ENCODE measurements at regions not wholly inside any gene's neighbourhood (a gene's known extent, or its start where the extent isn't known, plus 50 kb on each side); places are given as distances from the start of the nearest gene placed in this dataset.

DNA sequence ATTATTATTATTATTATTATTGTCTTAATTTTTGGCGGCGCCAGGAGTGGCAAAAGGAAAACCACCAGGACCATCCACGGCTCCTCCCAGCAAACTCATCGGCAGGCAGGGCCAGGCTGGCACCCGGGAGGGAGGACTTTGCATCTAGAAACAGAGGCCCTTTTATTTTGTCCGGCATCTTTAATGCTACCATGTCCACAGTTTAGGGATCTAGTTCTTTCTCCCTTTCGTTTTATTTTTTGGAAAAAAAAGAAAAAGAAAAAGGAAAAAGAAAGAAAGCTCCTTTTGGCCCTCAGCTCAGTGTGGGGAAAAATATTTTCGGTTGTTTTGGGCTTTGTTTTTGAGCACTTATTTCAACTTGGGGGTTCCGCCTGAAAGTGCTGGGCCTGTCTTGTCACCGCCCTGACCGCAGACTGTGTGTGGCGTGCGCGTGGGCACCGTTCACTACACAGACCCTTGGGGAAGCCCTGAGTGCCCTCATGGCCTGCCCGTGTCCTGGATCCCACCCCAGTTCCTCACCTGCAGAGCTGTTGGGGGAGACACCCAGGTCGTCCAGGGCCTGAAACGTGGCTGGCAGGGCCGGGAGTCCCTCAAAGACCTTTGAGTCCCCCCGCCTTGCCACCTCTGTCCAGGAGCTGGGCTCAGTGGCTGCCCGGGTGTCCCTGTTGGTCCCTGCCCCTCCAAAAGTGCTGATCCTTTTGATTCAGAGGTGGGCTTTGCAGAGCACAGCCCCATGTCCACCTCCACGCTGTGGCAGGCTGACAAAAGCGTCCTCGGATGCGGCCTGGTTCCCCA, 69.1 kb upstream of the PPARA start:
- TF ChIP-seq GATA2 (IDR thresholded peaks at IDR 0.05; ENCODE audit: low read depth, low read length) (no peak), GATA3 (IDR thresholded peaks at IDR 0.05; ENCODE audit: low read depth, low read length) (no peak)

DNA sequence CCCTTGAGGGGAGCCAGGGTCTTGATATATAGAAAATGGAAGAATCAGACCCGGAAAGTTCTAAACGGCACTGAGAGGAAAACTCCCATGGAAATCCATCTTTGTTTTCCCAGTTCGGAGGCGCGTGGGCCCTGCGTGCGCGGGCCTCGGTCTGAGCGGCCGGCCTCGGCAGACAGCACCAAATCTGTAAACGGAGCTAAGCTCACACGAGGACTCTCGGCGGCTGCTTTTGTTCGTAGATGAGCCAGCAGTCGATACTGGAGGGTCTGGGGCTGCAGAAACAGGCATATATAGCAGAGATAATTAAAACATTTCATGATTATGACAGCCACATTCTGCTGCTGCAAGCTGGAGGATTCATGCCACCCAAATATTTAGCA, 68.5 kb upstream of the PPARA start:
- TF ChIP-seq GATA3 (IDR thresholded peaks at IDR 0.05; ENCODE audit: low read depth, low read length): no peak

DNA sequence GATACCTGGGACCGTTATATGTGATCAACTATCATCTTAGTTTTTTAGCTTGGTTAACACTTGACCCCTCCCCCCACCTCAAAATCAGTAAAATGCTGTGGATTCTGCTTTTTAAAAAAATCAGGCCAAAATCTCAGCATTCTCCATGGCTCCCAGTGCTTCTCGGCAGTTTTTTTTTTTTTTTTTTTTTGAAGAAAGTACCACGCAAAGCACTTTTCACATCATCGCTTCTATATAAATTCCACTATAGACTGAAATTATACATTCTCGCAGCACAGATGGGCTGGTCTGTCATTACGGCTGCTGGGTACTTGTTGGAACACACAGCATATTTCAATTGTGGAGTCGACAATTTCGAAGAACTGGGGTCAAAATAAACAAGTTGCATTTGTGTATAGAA, 67.7 kb upstream of the PPARA start:
- TF ChIP-seq GATA3 (IDR thresholded peaks at IDR 0.05; ENCODE audit: low read depth, low read length) (no peak), GATA2 (IDR thresholded peaks at IDR 0.05; ENCODE audit: low read depth, low read length) (no peak)

DNA sequence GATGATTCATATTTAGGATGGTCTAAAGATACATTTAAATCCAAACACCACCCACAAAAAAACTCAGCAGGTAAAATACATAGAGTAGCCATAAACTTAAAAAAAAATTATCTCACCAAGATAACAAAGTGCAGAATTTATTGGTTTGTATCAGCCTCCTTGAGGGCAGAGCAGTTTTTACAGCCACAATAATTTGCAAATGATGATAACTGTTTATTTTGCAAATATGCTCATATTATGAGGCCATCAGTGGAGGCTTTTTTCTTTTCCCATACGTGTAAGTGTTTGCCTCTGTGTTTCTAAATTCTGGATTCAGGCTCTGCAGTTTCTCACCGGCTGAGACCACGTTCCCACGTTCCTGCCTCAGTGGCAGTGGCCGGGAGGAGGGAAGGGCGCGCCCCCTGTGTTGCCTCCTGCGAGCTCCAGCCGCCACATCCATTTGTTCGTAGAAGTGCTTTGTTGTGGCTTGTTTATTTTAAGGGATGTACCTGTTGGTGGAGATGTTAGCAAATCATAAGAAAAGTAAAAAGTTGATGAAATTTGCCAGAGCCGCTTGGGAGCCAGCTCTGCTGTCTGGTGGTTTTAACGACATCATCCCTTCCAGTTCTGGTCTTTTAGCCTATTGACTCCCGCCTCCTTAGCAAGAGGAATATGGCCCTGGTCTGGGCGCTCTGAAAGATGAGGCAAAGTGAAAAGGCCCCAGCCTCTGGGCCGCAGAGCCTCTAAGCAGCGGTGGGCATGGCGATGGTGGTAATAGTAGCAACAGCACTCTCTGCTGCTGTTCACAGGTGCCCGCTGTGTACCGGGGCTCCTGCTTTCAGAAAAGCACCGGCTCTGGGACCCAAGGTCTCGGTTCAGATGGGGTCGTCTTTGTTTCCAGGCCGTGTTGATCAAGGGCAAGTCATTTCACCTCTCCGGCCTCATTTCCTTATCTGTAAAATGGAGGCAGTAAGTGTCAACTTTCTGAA, 66.7 kb upstream of the PPARA start:
- no peak for TF ChIP-seq GATA2 (IDR thresholded peaks at IDR 0.05; ENCODE audit: low read depth, low read length)
- TF ChIP-seq GATA3 (IDR thresholded peaks at IDR 0.05; ENCODE audit: low read depth, low read length): no peak

DNA sequence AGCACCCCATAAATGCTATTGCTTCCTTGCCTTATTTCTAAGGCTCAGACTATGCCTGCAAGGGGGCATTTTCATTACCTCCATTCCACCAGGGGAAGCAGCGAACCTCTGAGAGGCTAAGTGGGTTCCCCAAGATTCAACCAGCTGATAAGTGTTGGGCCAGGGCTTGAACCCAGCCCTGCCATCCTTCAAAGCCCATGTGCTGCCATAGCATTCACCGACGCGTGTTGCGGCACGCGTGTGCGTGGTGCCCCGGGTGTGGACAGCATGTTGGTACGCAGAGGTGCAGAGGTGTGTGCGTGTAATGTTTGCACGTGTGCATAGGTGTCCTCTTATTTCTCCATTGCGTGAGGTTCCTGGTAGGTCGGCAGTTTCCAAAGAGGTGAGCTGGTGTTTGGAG, 66.0 kb upstream of the PPARA start:
- TF ChIP-seq GATA2 (IDR thresholded peaks at IDR 0.05; ENCODE audit: low read depth, low read length) (peak; percentile 78), GATA3 (IDR thresholded peaks at IDR 0.05; ENCODE audit: low read depth, low read length) (no peak)

DNA sequence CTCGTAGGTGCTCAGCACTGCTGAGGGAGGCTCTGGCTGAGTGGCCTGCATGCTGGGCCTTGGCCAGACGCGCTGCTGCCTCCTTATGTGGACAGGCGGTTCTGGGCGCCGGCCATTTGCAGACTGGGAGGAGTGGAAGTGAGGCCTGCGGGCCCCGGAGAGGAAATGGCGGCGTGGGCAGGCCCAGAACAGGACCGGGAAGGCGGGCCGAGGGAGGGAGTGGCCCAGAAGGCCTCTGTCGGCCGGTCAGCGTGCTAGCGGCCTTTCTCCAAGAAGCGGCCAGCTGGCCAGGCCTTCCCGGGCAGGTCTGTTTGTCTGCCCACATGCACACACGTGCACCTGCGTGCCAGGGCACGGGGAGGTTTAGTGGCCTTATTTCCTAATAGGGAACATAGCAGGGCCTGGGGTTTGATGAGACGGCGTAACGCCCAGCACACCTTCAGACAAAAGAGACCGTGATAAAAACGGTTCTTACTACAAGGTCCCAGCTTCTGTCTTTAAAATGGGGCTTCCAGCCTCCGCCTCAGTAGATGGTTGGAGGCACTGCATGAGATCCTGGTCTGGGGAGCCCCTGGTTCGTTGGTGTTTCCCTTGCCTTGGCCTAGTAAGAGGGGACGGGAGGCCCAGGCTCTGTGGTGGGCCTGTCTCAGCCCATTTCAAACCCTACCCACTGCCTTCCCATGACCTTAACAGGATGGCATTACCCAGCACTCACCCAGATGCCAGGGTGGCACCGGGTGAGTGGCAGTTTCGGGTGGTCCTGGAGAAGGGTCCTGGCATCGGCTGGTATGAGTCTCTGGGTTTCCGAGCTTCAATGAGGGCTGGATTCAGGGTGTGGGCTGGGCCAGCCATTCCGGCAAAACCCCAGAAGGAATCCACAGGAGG, 65.1 kb upstream of the PPARA start:
- TF ChIP-seq GATA3 (IDR thresholded peaks at IDR 0.05; ENCODE audit: low read depth, low read length) (no peak), GATA2 (IDR thresholded peaks at IDR 0.05; ENCODE audit: low read depth, low read length) (no peak)

DNA sequence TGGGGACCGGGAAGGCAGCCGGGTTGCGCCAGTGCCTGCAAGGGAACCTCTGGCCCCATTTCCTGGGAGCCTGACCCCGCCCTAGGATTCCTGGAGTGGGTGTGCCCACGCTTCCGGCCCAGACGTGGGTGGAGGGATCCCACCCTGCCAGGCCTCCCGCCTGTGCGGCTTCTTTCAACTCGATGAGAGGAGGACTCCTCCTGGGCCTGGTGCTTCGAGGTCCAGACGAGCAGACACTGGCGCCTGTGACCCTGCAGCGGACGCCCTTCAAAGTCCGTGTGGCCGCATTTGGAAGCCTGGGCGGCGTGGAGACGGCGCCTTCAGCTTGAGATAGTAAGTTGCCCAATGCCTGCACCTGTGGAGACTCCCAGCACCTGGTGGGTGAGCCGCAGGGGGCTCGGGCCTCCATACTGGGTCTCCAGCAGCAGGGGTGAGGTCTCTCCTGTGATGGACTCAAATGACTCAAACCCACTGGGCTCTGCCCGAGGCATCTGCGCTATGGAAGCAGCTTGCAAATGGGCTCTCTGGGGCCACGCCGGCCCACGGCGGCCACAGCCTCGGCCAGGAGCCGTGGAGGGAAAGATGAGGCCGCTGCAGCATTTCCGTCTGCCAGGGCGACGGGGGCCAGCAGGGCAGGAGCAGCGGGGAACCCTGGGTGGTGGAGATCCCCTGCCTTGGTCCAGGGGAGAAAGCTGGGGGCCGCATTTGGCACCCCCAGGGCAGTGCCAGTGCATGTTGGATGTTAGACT, 64.3 kb upstream of the PPARA start:
- TF ChIP-seq GATA2 (IDR thresholded peaks at IDR 0.05; ENCODE audit: low read depth, low read length) (no peak), GATA3 (IDR thresholded peaks at IDR 0.05; ENCODE audit: low read depth, low read length) (no peak)

DNA sequence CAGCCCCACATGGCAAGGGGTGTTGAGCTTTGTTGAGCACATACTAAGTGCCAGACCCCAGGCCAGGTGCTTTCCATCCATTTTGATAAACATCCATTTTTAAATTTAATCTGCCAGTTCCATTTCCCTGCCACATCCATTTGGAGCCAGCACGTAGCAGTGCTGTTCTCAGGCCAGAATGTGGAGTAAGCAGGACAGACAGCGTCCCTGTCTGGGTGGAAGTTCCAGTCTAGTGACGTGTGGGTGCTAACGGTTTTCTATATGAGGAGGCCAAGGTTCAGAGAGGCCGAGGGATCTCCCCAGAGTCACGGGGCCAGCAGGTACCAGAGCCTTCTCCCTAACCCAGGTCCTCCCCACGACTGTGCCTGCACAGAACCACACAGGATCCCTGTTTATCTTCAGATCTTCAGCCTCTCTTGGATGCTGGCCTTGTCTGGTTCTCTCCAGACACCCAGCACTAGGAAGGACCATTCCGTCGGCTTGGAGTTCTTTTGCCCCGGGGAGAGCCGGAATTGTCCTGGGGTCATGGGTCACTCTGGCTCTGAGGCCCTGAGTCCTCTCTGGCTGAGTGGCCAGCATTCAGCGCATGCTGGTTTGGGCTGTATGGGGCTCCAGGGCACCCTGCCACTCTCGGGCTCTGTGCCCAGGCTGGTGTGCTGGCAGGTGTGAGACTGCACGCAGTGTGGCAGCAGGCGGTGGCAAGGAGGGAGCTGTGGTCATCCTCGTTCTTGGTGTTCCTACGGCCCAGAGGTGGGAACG, 63.6 kb upstream of the PPARA start:
- no peak; the same call in 1 of the 2 replicates for TF ChIP-seq GATA3 (IDR thresholded peaks at IDR 0.05; ENCODE audit: low read depth, low read length)
- TF ChIP-seq GATA2 (IDR thresholded peaks at IDR 0.05; ENCODE audit: low read depth, low read length): peak; percentile 99

DNA sequence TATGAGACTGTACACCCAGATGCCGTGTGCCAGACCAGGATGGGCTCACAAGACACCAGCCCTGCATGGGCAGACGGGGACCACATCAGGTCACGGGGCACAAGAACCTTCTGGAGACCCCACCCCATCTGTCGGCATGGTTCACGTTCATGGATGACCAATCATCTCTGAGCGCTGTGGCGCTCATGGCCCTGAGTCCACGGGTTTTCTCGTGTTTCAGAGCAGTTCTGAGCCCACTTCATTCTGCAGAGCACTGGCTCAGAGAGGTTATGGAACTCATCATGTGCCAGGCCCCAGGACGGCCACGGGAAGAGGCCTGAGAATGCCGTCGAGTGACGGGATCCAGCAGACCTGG, 63.0 kb upstream of the PPARA start:
- no peak for TF ChIP-seq GATA3 (IDR thresholded peaks at IDR 0.05; ENCODE audit: low read depth, low read length)
- no peak for TF ChIP-seq GATA2 (IDR thresholded peaks at IDR 0.05; ENCODE audit: low read depth, low read length)

DNA sequence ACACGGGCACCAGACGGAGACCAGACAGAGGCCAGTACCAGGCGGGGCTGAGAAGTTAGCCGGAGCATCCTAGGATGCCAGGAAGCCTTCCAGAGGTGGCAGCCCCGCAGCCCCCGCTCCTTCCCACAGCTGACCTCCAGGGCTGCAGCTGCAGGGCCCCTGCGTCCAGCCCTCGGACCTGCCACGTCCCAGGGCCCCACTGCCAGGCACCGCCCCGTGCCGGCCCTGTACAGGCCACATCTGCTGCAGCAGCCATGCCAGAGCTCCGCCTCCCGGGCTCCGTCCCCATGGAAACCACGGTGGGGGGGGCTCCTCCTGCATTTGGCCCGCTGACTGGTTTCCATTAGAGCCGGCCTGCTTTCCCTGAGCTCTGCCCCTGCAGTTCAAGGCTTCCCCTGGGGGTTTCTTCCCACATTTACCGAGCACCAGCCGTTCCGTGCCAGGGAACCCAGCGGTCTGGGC, 62.5 kb upstream of the PPARA start:
- no peak for TF ChIP-seq GATA3 (IDR thresholded peaks at IDR 0.05; ENCODE audit: low read depth, low read length)

DNA sequence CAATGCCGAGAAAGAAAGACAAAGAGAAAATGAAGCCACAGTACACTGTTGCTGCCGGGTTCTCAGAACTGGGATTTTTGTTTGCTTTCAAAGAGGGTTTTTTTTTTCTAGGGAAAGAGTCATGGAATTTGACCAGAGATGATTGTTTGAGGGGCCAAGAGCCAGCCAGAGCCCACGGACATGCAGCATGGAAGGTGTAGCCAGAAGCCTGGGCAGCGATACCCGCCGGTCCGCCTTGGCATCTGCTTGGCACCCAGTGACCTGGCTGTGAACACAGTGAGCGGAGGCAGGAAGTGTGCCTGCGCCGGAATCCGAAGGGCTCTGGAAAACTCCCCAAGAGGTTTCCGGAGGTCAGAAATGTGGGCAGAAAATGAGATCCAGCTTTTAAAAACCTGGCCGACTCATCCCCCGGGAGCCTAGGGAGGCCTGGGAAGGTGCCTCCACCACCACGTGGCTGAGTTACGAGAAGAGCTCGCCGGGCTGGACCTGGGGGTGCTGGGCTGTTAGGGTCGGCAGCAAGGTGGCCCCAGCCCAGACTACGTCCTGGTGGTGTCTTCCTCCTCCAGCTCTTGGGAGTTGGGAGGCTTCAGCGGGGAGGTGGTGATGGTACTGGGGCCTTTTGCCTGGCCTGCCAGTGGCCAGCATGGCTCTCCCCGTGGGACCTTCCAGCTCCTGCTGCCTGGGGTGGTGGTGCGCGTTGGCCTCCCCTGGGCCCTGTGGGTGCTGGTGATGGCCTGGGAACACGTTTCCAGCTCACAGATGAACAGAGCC, 61.6 kb upstream of the PPARA start:
- no peak for TF ChIP-seq GATA3 (IDR thresholded peaks at IDR 0.05; ENCODE audit: low read depth, low read length)
- no peak for TF ChIP-seq GATA2 (IDR thresholded peaks at IDR 0.05; ENCODE audit: low read depth, low read length)

DNA sequence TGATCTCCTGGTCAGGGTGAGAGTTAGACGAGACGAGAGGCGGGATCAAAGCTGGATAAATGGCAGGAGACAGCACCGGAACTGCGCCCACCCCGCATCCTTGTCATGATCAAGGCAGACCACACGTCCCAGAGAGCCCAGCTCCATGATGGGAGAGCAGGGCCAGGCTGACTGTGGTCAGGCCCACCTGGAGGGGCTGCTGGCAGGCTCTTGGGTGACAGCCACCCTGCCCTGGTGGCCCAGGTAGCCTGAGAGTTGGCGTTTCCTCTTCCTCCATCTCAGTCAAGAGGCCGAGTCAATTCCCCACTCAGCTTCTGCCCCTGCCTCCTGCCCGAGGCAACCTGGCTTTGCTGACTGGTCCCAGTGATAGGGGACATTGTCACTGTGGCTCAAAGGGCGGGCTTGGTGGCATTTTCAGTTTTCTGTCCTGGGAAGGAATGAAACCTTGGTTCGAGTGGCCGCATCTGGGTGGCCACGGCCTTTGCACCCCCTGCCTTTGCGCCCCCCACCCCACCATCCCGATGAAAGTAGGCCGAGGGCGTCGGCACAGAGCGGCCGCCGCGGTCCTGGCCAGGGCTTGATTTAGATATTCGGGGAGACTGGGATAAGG, 60.8 kb upstream of the PPARA start:
- TF ChIP-seq GATA3 (IDR thresholded peaks at IDR 0.05; ENCODE audit: low read depth, low read length): no peak
- no peak for TF ChIP-seq GATA2 (IDR thresholded peaks at IDR 0.05; ENCODE audit: low read depth, low read length)

Measured in SH-SY5Y (cell line).